ENCODE measurements at regions not wholly inside any gene's neighbourhood (a gene's known extent, or its start where the extent isn't known, plus 50 kb on each side); places are given as distances from the start of the nearest gene placed in this dataset.

- DNase-seq (ENCODE audit: low read depth) = no peak
- H3K4me3 ChIP-seq (ENCODE audit: low read depth, low read length) = no peak overlapping the region
- TF ChIP-seq CTCF (IDR thresholded peaks at IDR 0.05; ENCODE audit: insufficient read depth, low read depth, low read length, missing control alignments) = no peak
Observed at GRCh38 chr6:167504385-167504961, 179.6 kb downstream of the TTLL2 start.

GRCh38 chr6:167505199-167505598, 180.3 kb downstream of the TTLL2 start:
- DNase-seq (ENCODE audit: low read depth) = no peak
- H3K4me3 ChIP-seq (ENCODE audit: low read depth, low read length) = no peak overlapping the region
- no peak for TF ChIP-seq CTCF (IDR thresholded peaks at IDR 0.05; ENCODE audit: insufficient read depth, low read depth, low read length, missing control alignments)

GRCh38 chr6:167505782-167506181, 180.9 kb downstream of the TTLL2 start:
- no peak for TF ChIP-seq CTCF (IDR thresholded peaks at IDR 0.05; ENCODE audit: insufficient read depth, low read depth, low read length, missing control alignments)
- no peak overlapping the region for H3K4me3 ChIP-seq (ENCODE audit: low read depth, low read length)
- no peak for DNase-seq (ENCODE audit: low read depth)

- H3K4me3 ChIP-seq (ENCODE audit: low read depth, low read length) = no peak overlapping the region
- no peak for DNase-seq (ENCODE audit: low read depth)
- TF ChIP-seq CTCF (IDR thresholded peaks at IDR 0.05; ENCODE audit: insufficient read depth, low read depth, low read length, missing control alignments) = no peak
Observed at GRCh38 chr6:167506443-167507301, 181.8 kb downstream of the TTLL2 start.

- H3K4me3 ChIP-seq (ENCODE audit: low read depth, low read length) = no peak overlapping the region
- DNase-seq (ENCODE audit: low read depth) = no peak
- no peak for TF ChIP-seq CTCF (IDR thresholded peaks at IDR 0.05; ENCODE audit: insufficient read depth, low read depth, low read length, missing control alignments)
Observed at GRCh38 chr6:167507376-167507945, 182.6 kb downstream of the TTLL2 start.

- H3K4me3 ChIP-seq (ENCODE audit: low read depth, low read length) = no peak overlapping the region
- no peak for TF ChIP-seq CTCF (IDR thresholded peaks at IDR 0.05; ENCODE audit: insufficient read depth, low read depth, low read length, missing control alignments)
- no peak for DNase-seq (ENCODE audit: low read depth)
Observed at GRCh38 chr6:167508919-167509852, 184.3 kb downstream of the TTLL2 start.

Measured in GM12865 (cell line).